Ascending aorta (tissue), 2 donors: ENCODE measurements at regions not wholly inside any gene's neighbourhood (a gene's known extent, or its start where the extent isn't known, plus 50 kb on each side); places are given as distances from the start of the nearest gene placed in this dataset.

Experiments
- DNase-seq, 2 donors: peaks; one replicate each; pipeline ENCODE4 v3.0.0-alpha.2; 2019; ENCODE audit warnings: low spot score in 2 of 2
- H3K27ac ChIP-seq, 2 donors: fragments of 200-600 bp; sonication (generic); one replicate each; pipeline ENCODE4 v1.5.1; 2016 to 2017; ENCODE audit warnings: mild to moderate bottlenecking in 1 of 2
- H3K27me3 ChIP-seq: fragments of 200-600 bp; sonication (generic); one replicate; pipeline ENCODE4 v1.5.1; 2017
- H3K36me3 ChIP-seq, 2 donors: fragments of 200-600 bp; sonication (generic); one replicate each; pipeline ENCODE4 v1.5.1; 2016
- H3K4me1 ChIP-seq, 2 donors: fragments of 200-600 bp; sonication (generic); one replicate each; pipeline ENCODE4 v1.5.1; 2016 to 2017; ENCODE audit warnings: mild to moderate bottlenecking in 1 of 2
- H3K4me3 ChIP-seq, 2 donors: fragments of 200-600 bp; sonication (generic); one replicate each; pipeline ENCODE4 v1.5.1; 2016 to 2017; ENCODE audit warnings: mild to moderate bottlenecking in 1 of 2
- H3K9me3 ChIP-seq, 2 donors: fragments of 200-600 bp; sonication (generic); one replicate each; pipeline ENCODE4 v1.5.1; 2016
- CTCF ChIP-seq, 3 experiments: fragments of 200-600 bp in 2 of 3; fragments of 450-650 bp in 1 of 3; sonication (generic) in 2 of 3; IDR thresholded peaks; one replicate each; pipeline ENCODE4 v1.5.1; 2016 to 2019; ENCODE audit warnings: antibody characterized with exemption in 3 of 3, mild to moderate bottlenecking in 1 of 3, moderate library complexity in 1 of 3
- intact Hi-C: fragments of 100-400 bp; cut with DNase I; formaldehyde crosslinking; loops from one replicate; pipeline ENCODE4 v1.15.1; 2023

GRCh38 chr22:47724751-47725150 is 962.3 kb downstream of the TBC1D22A start:
- intact Hi-C loops: no loop called here
- Histone ChIP-seq H3K27ac (no peak overlapping the region), H3K27me3 (no peaks in the 10 kb centered on the region), H3K4me1 (no peaks in the 10 kb centered on the region), H3K9me3 (no peaks in the 10 kb centered on the region), H3K36me3 (no peaks in the 10 kb centered on the region), H3K4me3 (no peak overlapping the region)
- TF ChIP-seq CTCF (IDR thresholded peaks at IDR 0.05): no peak
- no peak for DNase-seq

DNA sequence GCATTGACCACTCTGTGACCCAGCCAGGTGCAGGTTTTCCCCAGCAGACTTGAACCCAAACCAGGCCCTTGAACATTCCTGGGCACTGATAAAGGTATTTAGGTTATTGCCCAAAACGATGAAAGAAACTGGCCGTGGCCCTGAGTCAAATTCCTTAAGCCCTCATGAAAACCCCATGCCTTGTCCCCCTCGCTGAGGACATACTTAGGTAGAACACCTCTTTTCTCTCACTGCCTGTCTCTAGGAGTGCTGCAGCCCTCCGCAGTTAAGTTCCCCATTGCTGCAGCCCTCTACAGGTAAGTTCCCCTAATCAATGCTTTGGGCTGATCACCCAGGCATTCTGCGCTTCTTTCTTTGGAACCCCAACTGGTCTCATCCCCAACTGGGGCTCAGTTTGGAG is 961.6 kb downstream of the TBC1D22A start:
- TF ChIP-seq CTCF (IDR thresholded peaks at IDR 0.05): no peak
- H3K4me3 ChIP-seq: no peak overlapping the region
- H3K9me3 ChIP-seq: no peaks in the 10 kb centered on the region
- no peak for DNase-seq
- no peak overlapping the region for H3K27ac ChIP-seq
- no peaks in the 10 kb centered on the region for H3K4me1 ChIP-seq
- H3K36me3 ChIP-seq: no peaks in the 10 kb centered on the region
- intact Hi-C loops: no loop called here
- H3K27me3 ChIP-seq: no peaks in the 10 kb centered on the region

DNA sequence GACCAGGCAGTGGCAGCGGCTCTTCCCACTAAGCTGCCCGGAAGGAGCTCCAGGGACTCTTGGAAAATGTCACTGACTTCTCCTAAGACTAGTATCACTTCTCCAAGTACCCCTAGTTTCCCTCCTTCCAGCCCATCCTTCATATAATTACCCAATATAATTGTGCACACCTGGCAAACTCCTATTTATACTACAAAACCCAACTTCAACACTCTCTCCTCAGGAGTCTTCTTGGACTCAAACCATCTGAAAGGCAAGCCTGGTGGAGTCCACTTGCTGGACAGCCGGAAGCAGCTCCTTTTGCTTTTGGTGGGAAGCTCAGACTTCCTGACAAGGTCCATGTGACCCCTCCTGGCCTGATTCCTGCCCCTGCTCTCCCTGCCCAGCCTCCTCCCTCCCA is 955.9 kb downstream of the TBC1D22A start:
- Histone ChIP-seq H3K9me3 (no peaks in the 10 kb centered on the region), H3K27ac (no peak overlapping the region), H3K36me3 (no peaks in the 10 kb centered on the region), H3K4me3 (no peak overlapping the region), H3K4me1 (no peaks in the 10 kb centered on the region), H3K27me3 (no peaks in the 10 kb centered on the region)
- intact Hi-C loops: no loop called here
- DNase-seq: no peak
- no peak for TF ChIP-seq CTCF (IDR thresholded peaks at IDR 0.05)

DNA sequence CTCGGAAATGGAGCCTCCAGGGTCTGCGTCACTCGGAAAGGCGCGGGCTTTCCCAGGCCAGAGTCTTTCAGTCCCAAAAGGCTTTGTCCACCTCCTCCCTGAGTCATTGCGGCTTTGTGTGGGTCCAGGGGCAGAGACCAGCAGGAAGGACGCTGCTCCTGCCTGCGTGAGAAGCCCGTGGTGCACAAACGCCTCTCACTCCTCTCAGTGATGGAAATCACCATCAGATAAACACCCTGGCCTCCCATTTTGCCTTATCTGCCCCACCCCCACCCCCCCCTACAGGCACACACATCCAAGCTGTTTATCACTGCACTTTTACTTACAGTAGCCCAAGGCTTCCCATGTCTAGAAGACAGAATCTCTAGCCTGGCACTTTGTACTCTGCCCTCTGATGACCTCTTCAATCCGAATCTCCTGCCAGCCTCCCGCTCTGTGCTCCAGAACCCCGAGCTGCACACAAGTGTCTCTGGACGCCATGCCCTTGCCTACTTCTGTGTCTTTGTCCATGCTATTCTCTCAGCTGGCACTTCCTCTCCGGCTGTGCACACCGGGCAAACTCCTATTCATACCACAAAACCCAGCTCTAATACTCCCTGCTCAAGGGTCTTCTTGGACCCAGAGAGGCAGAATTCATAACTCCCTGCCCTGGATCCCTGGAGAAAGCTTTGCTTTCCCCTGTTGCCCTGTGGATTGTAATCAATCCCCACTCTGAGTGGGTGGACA is 954.6 kb downstream of the TBC1D22A start:
- no peak for DNase-seq
- Histone ChIP-seq H3K9me3 (no peaks in the 10 kb centered on the region), H3K36me3 (no peaks in the 10 kb centered on the region), H3K27ac (no peak overlapping the region), H3K27me3 (no peaks in the 10 kb centered on the region), H3K4me3 (no peak overlapping the region), H3K4me1 (no peaks in the 10 kb centered on the region)
- no peak for TF ChIP-seq CTCF (IDR thresholded peaks at IDR 0.05)
- intact Hi-C loops: no loop called here

- Histone ChIP-seq H3K4me1 (no peaks in the 10 kb centered on the region), H3K27ac (no peak overlapping the region), H3K27me3 (no peaks in the 10 kb centered on the region), H3K36me3 (no peaks in the 10 kb centered on the region), H3K9me3 (no peaks in the 10 kb centered on the region), H3K4me3 (no peak overlapping the region)
- no peak for DNase-seq
- intact Hi-C loops: no loop called here
- no peak for TF ChIP-seq CTCF (IDR thresholded peaks at IDR 0.05)
Measured at GRCh38 chr22:47715866-47716578, 953.6 kb downstream of the TBC1D22A start.
